NB4 (cell line): ENCODE measurements at regions not wholly inside any gene's neighbourhood (a gene's known extent, or its start where the extent isn't known, plus 50 kb on each side); places are given as distances from the start of the nearest gene placed in this dataset.

ENCODE experiments used
- DNase-seq: peaks from one replicate; pipeline ENCODE4 v3.0.0; 2010; ENCODE audit warnings: low read depth
- H3K4me3 ChIP-seq: one replicate; pipeline ENCODE4 v1.5.1; 2011; ENCODE audit warnings: mild to moderate bottlenecking, low read depth, low read length, moderate library complexity
- CTCF ChIP-seq: IDR thresholded peaks from one replicate; pipeline ENCODE4 v1.5.1; 2012; ENCODE audit warnings: low read depth, low read length
- MYC ChIP-seq: IDR thresholded peaks from 2 replicates; pipeline ENCODE4 v1.6.1; 2011; ENCODE audit warnings: low read depth, low read length
- POLR2A ChIP-seq: IDR thresholded peaks from 2 replicates; pipeline ENCODE4 v1.6.1; 2011; ENCODE audit warnings: mild to moderate bottlenecking; ENCODE audit not compliant: insufficient read length; ENCODE audit errors: extremely low read depth
- TF ChIP-seq, protein P1 (sequence below): IDR thresholded peaks from 2 replicates; pipeline ENCODE4 v1.6.1; 2011; ENCODE audit warnings: low read depth, low read length

- DNase-seq = no peak
- no peak overlapping the region for H3K4me3 ChIP-seq
Observed at GRCh38 chr16:31819386-31819785, 54.2 kb upstream of the ZNF267 start.

GRCh38 chr16:31819948-31820347, 53.7 kb upstream of the ZNF267 start:
- no peak for DNase-seq
- TF ChIP-seq CTCF (no peak), POLR2A (no peak), MYC (no peak)
- TF ChIP-seq, protein P1, sequence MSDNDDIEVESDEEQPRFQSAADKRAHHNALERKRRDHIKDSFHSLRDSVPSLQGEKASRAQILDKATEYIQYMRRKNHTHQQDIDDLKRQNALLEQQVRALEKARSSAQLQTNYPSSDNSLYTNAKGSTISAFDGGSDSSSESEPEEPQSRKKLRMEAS = no peak
- no peak overlapping the region for H3K4me3 ChIP-seq

More at GRCh38 chr16:31819386-31819785, 54.2 kb upstream of the ZNF267 start:
- TF ChIP-seq POLR2A (no peak), MYC (no peak)
